ENCODE measurements at regions not wholly inside any gene's neighbourhood (a gene's known extent, or its start where the extent isn't known, plus 50 kb on each side); places are given as distances from the start of the nearest gene placed in this dataset.
A peak's percentile ranks its signal among the peaks of the same experiment; 100 is the strongest.
"Not testable (repeated sequence)": the region's sequence is repeated elsewhere in the genome, so short reads cannot be mapped to it uniquely, and the experiment has no call there.

GRCh38 chr2:395886-396285 is 108.0 kb upstream of the ALKAL2 start:
- no peak for DNase-seq (ENCODE audit: low spot score)

- no peak for DNase-seq (ENCODE audit: low spot score)
Measured at GRCh38 chr2:393711-394696, 106.1 kb upstream of the ALKAL2 start.

GRCh38 chr2:392926-393280 is 105.0 kb upstream of the ALKAL2 start:
- no peak for DNase-seq (ENCODE audit: low spot score)

GRCh38 chr2:392181-392925 is 104.5 kb upstream of the ALKAL2 start:
- no peak for DNase-seq (ENCODE audit: low spot score)

- DNase-seq (ENCODE audit: low spot score) = no peak
Measured at GRCh38 chr2:391696-392095, 103.8 kb upstream of the ALKAL2 start.

GRCh38 chr2:390959-391358 is 103.1 kb upstream of the ALKAL2 start:
- DNase-seq (ENCODE audit: low spot score) = no peak

GRCh38 chr2:389985-390384 is 102.1 kb upstream of the ALKAL2 start:
- DNase-seq (ENCODE audit: low spot score) = not testable (repeated sequence)

- DNase-seq (ENCODE audit: low spot score) = not testable (repeated sequence)
Measured at GRCh38 chr2:388752-389151, 100.9 kb upstream of the ALKAL2 start.

- DNase-seq (ENCODE audit: low spot score) = no peak
Measured at GRCh38 chr2:387980-388421, 100.1 kb upstream of the ALKAL2 start.

GRCh38 chr2:386406-387103 is 98.7 kb upstream of the ALKAL2 start:
- DNase-seq (ENCODE audit: low spot score) = no peak

GRCh38 chr2:385785-386184 is 97.9 kb upstream of the ALKAL2 start:
- no peak for DNase-seq (ENCODE audit: low spot score)

GRCh38 chr2:385061-385460 is 97.2 kb upstream of the ALKAL2 start:
- DNase-seq (ENCODE audit: low spot score) = no peak

GRCh38 chr2:383888-384287 is 96.0 kb upstream of the ALKAL2 start:
- DNase-seq (ENCODE audit: low spot score) = no peak

GRCh38 chr2:383178-383577 is 95.3 kb upstream of the ALKAL2 start:
- peak; percentile 68 for DNase-seq (ENCODE audit: low spot score)

GRCh38 chr2:382728-383022 is 94.8 kb upstream of the ALKAL2 start:
- DNase-seq (ENCODE audit: low spot score) = no peak

GRCh38 chr2:381941-382727 is 94.2 kb upstream of the ALKAL2 start:
- no peak for DNase-seq (ENCODE audit: low spot score)

- no peak for DNase-seq (ENCODE audit: low spot score)
Measured at GRCh38 chr2:381181-381580, 93.3 kb upstream of the ALKAL2 start.

- no peak for DNase-seq (ENCODE audit: low spot score)
Measured at GRCh38 chr2:380772-381171, 92.9 kb upstream of the ALKAL2 start.

- no peak for DNase-seq (ENCODE audit: low spot score)
Measured at GRCh38 chr2:380221-380620, 92.3 kb upstream of the ALKAL2 start.

- no peak for DNase-seq (ENCODE audit: low spot score)
Measured at GRCh38 chr2:379778-380177, 91.9 kb upstream of the ALKAL2 start.

- no peak for DNase-seq (ENCODE audit: low spot score)
Measured at GRCh38 chr2:378364-378763, 90.5 kb upstream of the ALKAL2 start.

GRCh38 chr2:377414-377813 is 89.5 kb upstream of the ALKAL2 start:
- no peak for DNase-seq (ENCODE audit: low spot score)
